ENCODE measurements at regions not wholly inside any gene's neighbourhood (a gene's known extent, or its start where the extent isn't known, plus 50 kb on each side); places are given as distances from the start of the nearest gene placed in this dataset.
"Not testable (repeated sequence)": the region's sequence is repeated elsewhere in the genome, so short reads cannot be mapped to it uniquely, and the experiment has no call there.

GRCh38 chr7:88576720-88577119 is 182.8 kb upstream of the ZNF804B start:
- Histone ChIP-seq H3K4me1 (ENCODE audit: insufficient read depth, low read length) (no peaks in the 10 kb centered on the region), H3K4me2 (ENCODE audit: insufficient read depth, low read length) (no peak overlapping the region), H3K27me3 (ENCODE audit: insufficient read depth, low read length) (no peaks in the 10 kb centered on the region), H4K20me1 (ENCODE audit: insufficient read depth, low read length) (no peaks in the 10 kb centered on the region), H3K27ac (ENCODE audit: low read depth, low read length) (no peak overlapping the region), H3K79me2 (ENCODE audit: insufficient read depth, low read length) (no peaks in the 10 kb centered on the region), H3K36me3 (ENCODE audit: insufficient read depth, low read length) (no peaks in the 10 kb centered on the region), H3K9me3 (ENCODE audit: low read depth, low read length) (no peaks in the 10 kb centered on the region), H3K4me3 (ENCODE audit: insufficient read depth, low read length) (no peak overlapping the region), H2AFZ (ENCODE audit: low read length) (no peak overlapping the region)
- DNase-seq (ENCODE audit: insufficient read length, low spot score, missing footprints), result no peak
- TF ChIP-seq CTCF (IDR thresholded peaks at IDR 0.05; ENCODE audit: extremely low read depth, low read depth, low read length), result no peak

GRCh38 chr7:88566162-88566729 is 193.3 kb upstream of the ZNF804B start:
- no peak for DNase-seq (ENCODE audit: insufficient read length, low spot score, missing footprints)
- Histone ChIP-seq H3K4me3 (ENCODE audit: insufficient read depth, low read length) (no peak overlapping the region), H3K36me3 (ENCODE audit: insufficient read depth, low read length) (no peaks in the 10 kb centered on the region), H3K4me1 (ENCODE audit: insufficient read depth, low read length) (no peaks in the 10 kb centered on the region), H3K4me2 (ENCODE audit: insufficient read depth, low read length) (no peak overlapping the region), H4K20me1 (ENCODE audit: insufficient read depth, low read length) (no peaks in the 10 kb centered on the region), H3K27me3 (ENCODE audit: insufficient read depth, low read length) (no peaks in the 10 kb centered on the region), H3K79me2 (ENCODE audit: insufficient read depth, low read length) (no peaks in the 10 kb centered on the region), H3K27ac (ENCODE audit: low read depth, low read length) (no peak overlapping the region), H2AFZ (ENCODE audit: low read length) (no peak overlapping the region), H3K9me3 (ENCODE audit: low read depth, low read length) (peaks cover 3% of the 10 kb centered on the region)
- TF ChIP-seq CTCF (IDR thresholded peaks at IDR 0.05; ENCODE audit: extremely low read depth, low read depth, low read length), result no peak

DNA sequence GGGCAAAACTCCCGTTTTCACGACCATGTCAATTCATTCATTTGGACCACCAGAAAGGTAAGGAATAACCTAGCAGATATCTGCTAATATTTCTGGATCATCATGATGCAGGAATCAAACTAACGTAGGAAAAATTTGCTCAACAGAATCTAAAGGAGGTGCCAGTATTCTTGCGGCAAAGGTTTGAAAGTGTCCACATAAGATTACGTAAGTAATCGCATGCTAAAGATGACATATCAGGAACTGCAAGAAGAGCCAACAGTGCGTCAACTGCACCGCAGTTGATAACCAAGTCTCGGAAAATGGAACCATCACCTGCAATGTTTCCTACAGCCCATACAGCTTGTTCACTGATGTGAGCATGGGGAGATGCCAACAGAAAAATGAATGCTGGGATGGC is 194.1 kb upstream of the ZNF804B start:
- no peaks in the 10 kb centered on the region for H3K27me3 ChIP-seq (ENCODE audit: insufficient read depth, low read length)
- no peaks in the 10 kb centered on the region for H3K4me1 ChIP-seq (ENCODE audit: insufficient read depth, low read length)
- H3K27ac ChIP-seq (ENCODE audit: low read depth, low read length), result no peak overlapping the region
- no peaks in the 10 kb centered on the region for H3K79me2 ChIP-seq (ENCODE audit: insufficient read depth, low read length)
- H3K4me3 ChIP-seq (ENCODE audit: insufficient read depth, low read length), result no peak overlapping the region
- no peak overlapping the region for H2AFZ ChIP-seq (ENCODE audit: low read length)
- H4K20me1 ChIP-seq (ENCODE audit: insufficient read depth, low read length), result no peaks in the 10 kb centered on the region
- DNase-seq (ENCODE audit: insufficient read length, low spot score, missing footprints), result no peak
- no peak for TF ChIP-seq CTCF (IDR thresholded peaks at IDR 0.05; ENCODE audit: extremely low read depth, low read depth, low read length)
- peaks cover 2% of the 10 kb centered on the region for H3K9me3 ChIP-seq (ENCODE audit: low read depth, low read length)
- no peaks in the 10 kb centered on the region for H3K36me3 ChIP-seq (ENCODE audit: insufficient read depth, low read length)
- H3K4me2 ChIP-seq (ENCODE audit: insufficient read depth, low read length), result no peak overlapping the region

DNA sequence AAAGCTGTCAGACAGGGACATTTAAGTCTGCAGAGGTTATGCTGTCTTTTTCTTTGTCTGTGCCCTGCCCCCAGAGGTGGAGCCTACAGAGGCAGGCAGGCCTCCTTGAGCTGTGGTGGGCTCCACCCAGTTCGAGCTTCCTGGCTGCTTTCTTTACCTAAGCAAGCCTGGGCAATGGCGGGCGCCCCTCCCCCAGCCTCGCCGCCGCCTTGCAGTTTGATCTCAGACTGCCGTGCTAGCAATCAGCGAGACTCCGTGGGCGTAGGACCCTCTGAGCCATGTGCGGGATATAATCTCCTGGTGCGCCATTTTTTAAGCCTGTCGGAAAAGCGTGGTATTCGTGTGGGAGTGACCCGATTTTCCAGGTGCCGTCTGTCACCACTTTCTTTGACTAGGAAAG is 203.1 kb upstream of the ZNF804B start:
- not testable (repeated sequence) for H3K4me3 ChIP-seq (ENCODE audit: insufficient read depth, low read length); H3K4me1 ChIP-seq (ENCODE audit: insufficient read depth, low read length); H2AFZ ChIP-seq (ENCODE audit: low read length); H3K4me2 ChIP-seq (ENCODE audit: insufficient read depth, low read length); H3K27me3 ChIP-seq (ENCODE audit: insufficient read depth, low read length); H3K79me2 ChIP-seq (ENCODE audit: insufficient read depth, low read length); H3K27ac ChIP-seq (ENCODE audit: low read depth, low read length); H4K20me1 ChIP-seq (ENCODE audit: insufficient read depth, low read length); DNase-seq (ENCODE audit: insufficient read length, low spot score, missing footprints); H3K36me3 ChIP-seq (ENCODE audit: insufficient read depth, low read length); H3K9me3 ChIP-seq (ENCODE audit: low read depth, low read length)

- H3K79me2 ChIP-seq (ENCODE audit: insufficient read depth, low read length); H3K4me2 ChIP-seq (ENCODE audit: insufficient read depth, low read length); H3K27ac ChIP-seq (ENCODE audit: low read depth, low read length); H4K20me1 ChIP-seq (ENCODE audit: insufficient read depth, low read length); H2AFZ ChIP-seq (ENCODE audit: low read length); H3K9me3 ChIP-seq (ENCODE audit: low read depth, low read length); H3K4me3 ChIP-seq (ENCODE audit: insufficient read depth, low read length); DNase-seq (ENCODE audit: insufficient read length, low spot score, missing footprints); H3K36me3 ChIP-seq (ENCODE audit: insufficient read depth, low read length); H3K27me3 ChIP-seq (ENCODE audit: insufficient read depth, low read length); H3K4me1 ChIP-seq (ENCODE audit: insufficient read depth, low read length): not testable (repeated sequence)
These were observed 204.7 kb upstream of the ZNF804B start for GRCh38 chr7:88554847-88555246.

Measured in osteoblast (primary cell).